NT2/D1 (cell line): ENCODE measurements at regions not wholly inside any gene's neighbourhood (a gene's known extent, or its start where the extent isn't known, plus 50 kb on each side); places are given as distances from the start of the nearest gene placed in this dataset.

ENCODE experiments used
- SUZ12 ChIP-seq: IDR thresholded peaks from 2 replicates; pipeline ENCODE4 v1.6.1; 2011; ENCODE audit not compliant: insufficient read length, insufficient read depth; ENCODE audit errors: extremely low read depth
- YY1 ChIP-seq: IDR thresholded peaks from 2 replicates; pipeline ENCODE4 v1.6.1; 2011; ENCODE audit not compliant: insufficient read length, insufficient read depth
- ZNF274 ChIP-seq: IDR thresholded peaks from 2 replicates; pipeline ENCODE4 v1.6.1; 2011; ENCODE audit warnings: mild to moderate bottlenecking, low read depth, low read length

DNA sequence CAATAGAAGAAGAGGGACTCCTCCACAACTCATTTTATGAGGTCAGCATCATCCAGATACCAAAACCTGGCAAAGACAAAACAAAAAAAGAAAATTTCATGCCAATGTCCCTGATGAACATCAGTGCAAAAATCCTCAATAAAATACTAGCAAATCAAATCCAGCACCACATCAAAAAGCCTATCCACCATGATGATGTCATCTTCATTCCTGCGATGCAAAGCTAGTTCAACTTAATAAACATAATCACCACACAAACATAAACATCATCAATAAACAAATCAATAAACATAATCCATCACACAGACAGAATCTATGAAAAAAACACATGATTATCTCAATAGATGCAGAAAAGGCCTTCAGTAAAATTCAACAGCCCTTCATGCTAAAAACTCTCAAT is 342.1 kb downstream of the RSL24D1 start:
- no peak for TF ChIP-seq YY1
- TF ChIP-seq ZNF274, result no peak
- no peak for TF ChIP-seq SUZ12
